ENCODE measurements at regions not wholly inside any gene's neighbourhood (a gene's known extent, or its start where the extent isn't known, plus 50 kb on each side); places are given as distances from the start of the nearest gene placed in this dataset.
"Not testable (repeated sequence)": the region's sequence is repeated elsewhere in the genome, so short reads cannot be mapped to it uniquely, and the experiment has no call there.

GRCh38 chr16:26599785-26600104, 467.0 kb upstream of the C16orf82 start:
- no peaks in the 10 kb centered on the region for H3K4me1 ChIP-seq (ENCODE audit: control insufficient read depth in 3 of 3, insufficient read depth in 2 of 3, low read depth in 1 of 3, low read length in 2 of 3)
- H3K27me3 ChIP-seq (ENCODE audit: control insufficient read depth in 3 of 3, insufficient read depth in 3 of 3, low read length in 3 of 3) = no peaks in the 10 kb centered on the region
- no peak overlapping the region for H3K27ac ChIP-seq (ENCODE audit: low read depth in 1 of 3, low read length in 2 of 3)
- no peak for DNase-seq
- no peaks in the 10 kb centered on the region for H3K36me3 ChIP-seq (ENCODE audit: control insufficient read depth in 3 of 3, insufficient read depth in 2 of 3, low read depth in 1 of 3, low read length in 3 of 3)
- WGBS, 3 donors = 36 to 47% (median 43%) methylated on average over 2 of the region's 2 CpGs
- no peaks in the 10 kb centered on the region for H3K9me3 ChIP-seq (ENCODE audit: control insufficient read depth in 2 of 2, insufficient read depth in 1 of 2, low read depth in 1 of 2, low read length in 1 of 2)
- no peak for FAIRE-seq
- H3K4me3 ChIP-seq (ENCODE audit: low read depth in 1 of 3, low read length in 3 of 3) = no peak overlapping the region

DNA sequence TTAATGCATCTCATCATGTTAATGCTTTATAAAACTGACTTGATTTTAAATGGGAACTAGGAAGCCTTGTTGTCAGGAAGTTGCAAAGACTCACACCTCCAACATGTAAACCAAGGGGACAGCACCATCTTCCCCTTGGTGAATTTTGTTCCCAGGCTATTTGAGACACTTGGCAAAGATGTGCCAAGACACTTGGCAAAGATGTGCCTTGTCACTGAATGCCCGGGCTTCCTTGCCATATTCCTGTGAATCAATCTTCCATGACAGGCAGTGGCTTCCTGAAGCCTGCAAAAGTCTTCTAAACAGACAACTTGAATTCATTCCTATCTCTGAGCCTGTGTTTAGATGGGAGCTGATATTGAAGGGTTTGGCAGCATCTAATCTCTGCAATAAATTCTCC, 465.4 kb upstream of the C16orf82 start:
- Histone ChIP-seq H3K4me3 (ENCODE audit: low read depth in 1 of 3, low read length in 3 of 3) (no peak overlapping the region), H3K9me3 (ENCODE audit: control insufficient read depth in 2 of 2, insufficient read depth in 1 of 2, low read depth in 1 of 2, low read length in 1 of 2) (no peaks in the 10 kb centered on the region), H3K27me3 (ENCODE audit: control insufficient read depth in 3 of 3, insufficient read depth in 3 of 3, low read length in 3 of 3) (no peaks in the 10 kb centered on the region), H3K4me1 (ENCODE audit: control insufficient read depth in 3 of 3, insufficient read depth in 2 of 3, low read depth in 1 of 3, low read length in 2 of 3) (no peaks in the 10 kb centered on the region), H3K36me3 (ENCODE audit: control insufficient read depth in 3 of 3, insufficient read depth in 2 of 3, low read depth in 1 of 3, low read length in 3 of 3) (no peaks in the 10 kb centered on the region), H3K27ac (ENCODE audit: low read depth in 1 of 3, low read length in 2 of 3) (no peak overlapping the region)
- DNase-seq = no peak
- WGBS, 3 donors = 13 to 36% (median 34%) methylated on average over 1 of the region's 1 CpG
- no peak for FAIRE-seq

- DNase-seq (no peak), FAIRE-seq (no peak)
- no peaks in the 10 kb centered on the region for H3K36me3 ChIP-seq (ENCODE audit: control insufficient read depth in 3 of 3, insufficient read depth in 2 of 3, low read depth in 1 of 3, low read length in 3 of 3)
- no peaks in the 10 kb centered on the region for H3K4me1 ChIP-seq (ENCODE audit: control insufficient read depth in 3 of 3, insufficient read depth in 2 of 3, low read depth in 1 of 3, low read length in 2 of 3)
- no peak overlapping the region for H3K4me3 ChIP-seq (ENCODE audit: low read depth in 1 of 3, low read length in 3 of 3)
- no peaks in the 10 kb centered on the region for H3K27me3 ChIP-seq (ENCODE audit: control insufficient read depth in 3 of 3, insufficient read depth in 3 of 3, low read length in 3 of 3)
- 60 to 76% (median 76%) methylated on average over 13 of the region's 13 CpGs for WGBS, 3 donors
- H3K9me3 ChIP-seq (ENCODE audit: control insufficient read depth in 2 of 2, insufficient read depth in 1 of 2, low read depth in 1 of 2, low read length in 1 of 2) = no peaks in the 10 kb centered on the region
- no peak overlapping the region for H3K27ac ChIP-seq (ENCODE audit: low read depth in 1 of 3, low read length in 2 of 3)
Observed at GRCh38 chr16:26605626-26606271, 461.0 kb upstream of the C16orf82 start.

DNA sequence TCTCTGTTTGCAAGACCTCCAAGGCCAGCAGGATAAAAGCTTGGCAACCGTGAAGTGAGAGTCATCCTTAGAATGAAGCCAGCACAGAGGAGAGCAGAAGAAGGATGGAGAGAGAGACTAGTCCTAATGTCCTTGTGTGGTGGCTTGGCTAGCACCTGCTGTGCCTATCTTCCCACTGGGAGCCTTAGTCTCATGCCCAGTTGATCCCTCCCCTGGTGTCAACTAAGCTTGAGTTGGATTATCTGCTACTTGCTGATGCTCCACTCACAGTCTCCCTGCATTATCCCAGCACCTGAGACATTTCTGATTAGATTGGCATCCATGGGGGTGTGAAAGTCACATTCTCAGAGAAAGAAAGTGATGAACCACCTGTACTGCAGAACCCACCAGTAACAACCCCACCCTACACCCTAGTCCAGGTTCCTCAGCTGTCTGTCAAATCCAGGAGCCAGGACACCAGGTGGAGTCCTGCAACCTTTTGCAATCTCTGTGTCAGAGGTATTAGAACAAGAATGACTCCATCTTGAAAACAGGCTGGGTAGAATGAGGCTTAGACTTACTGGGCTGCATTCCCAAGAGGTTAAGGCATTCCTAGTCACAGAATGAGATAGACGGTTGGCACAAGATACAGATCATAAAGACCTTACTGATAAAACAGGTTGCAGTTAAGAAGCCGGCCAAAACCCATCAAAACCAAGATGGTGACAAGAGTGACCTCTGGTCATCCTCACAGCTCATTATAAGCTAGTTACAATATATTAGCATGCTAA, 460.2 kb upstream of the C16orf82 start:
- H3K36me3 ChIP-seq (ENCODE audit: control insufficient read depth in 3 of 3, insufficient read depth in 2 of 3, low read depth in 1 of 3, low read length in 3 of 3) = no peaks in the 10 kb centered on the region
- FAIRE-seq (no peak), DNase-seq (no peak)
- 70 to 83% (median 76%) methylated on average over 3 of the region's 3 CpGs for WGBS, 3 donors
- no peaks in the 10 kb centered on the region for H3K4me1 ChIP-seq (ENCODE audit: control insufficient read depth in 3 of 3, insufficient read depth in 2 of 3, low read depth in 1 of 3, low read length in 2 of 3)
- no peak overlapping the region for H3K4me3 ChIP-seq (ENCODE audit: low read depth in 1 of 3, low read length in 3 of 3)
- H3K27ac ChIP-seq (ENCODE audit: low read depth in 1 of 3, low read length in 2 of 3) = no peak overlapping the region
- no peaks in the 10 kb centered on the region for H3K27me3 ChIP-seq (ENCODE audit: control insufficient read depth in 3 of 3, insufficient read depth in 3 of 3, low read length in 3 of 3)
- H3K9me3 ChIP-seq (ENCODE audit: control insufficient read depth in 2 of 2, insufficient read depth in 1 of 2, low read depth in 1 of 2, low read length in 1 of 2) = no peaks in the 10 kb centered on the region

- H3K27ac ChIP-seq (ENCODE audit: low read depth in 1 of 3, low read length in 2 of 3) = no peak overlapping the region
- no peak overlapping the region for H3K4me3 ChIP-seq (ENCODE audit: low read depth in 1 of 3, low read length in 3 of 3)
- H3K27me3 ChIP-seq (ENCODE audit: control insufficient read depth in 3 of 3, insufficient read depth in 3 of 3, low read length in 3 of 3) = no peaks in the 10 kb centered on the region
- no peak for FAIRE-seq
- no peak for DNase-seq
- no peaks in the 10 kb centered on the region for H3K4me1 ChIP-seq (ENCODE audit: control insufficient read depth in 3 of 3, insufficient read depth in 2 of 3, low read depth in 1 of 3, low read length in 2 of 3)
- 35 to 48% (median 45%) methylated on average over 7 of the region's 7 CpGs for WGBS, 3 donors
- H3K9me3 ChIP-seq (ENCODE audit: control insufficient read depth in 2 of 2, insufficient read depth in 1 of 2, low read depth in 1 of 2, low read length in 1 of 2) = no peaks in the 10 kb centered on the region
- no peaks in the 10 kb centered on the region for H3K36me3 ChIP-seq (ENCODE audit: control insufficient read depth in 3 of 3, insufficient read depth in 2 of 3, low read depth in 1 of 3, low read length in 3 of 3)
Observed at GRCh38 chr16:26614237-26614841, 452.4 kb upstream of the C16orf82 start.

- H3K27me3 ChIP-seq (ENCODE audit: control insufficient read depth in 3 of 3, insufficient read depth in 3 of 3, low read length in 3 of 3) = no peaks in the 10 kb centered on the region
- WGBS, 3 donors = 77 to 78% (median 78%) methylated on average over 2 of the region's 2 CpGs
- H3K4me3 ChIP-seq (ENCODE audit: low read depth in 1 of 3, low read length in 3 of 3) = no peak overlapping the region
- H3K9me3 ChIP-seq (ENCODE audit: control insufficient read depth in 2 of 2, insufficient read depth in 1 of 2, low read depth in 1 of 2, low read length in 1 of 2) = no peaks in the 10 kb centered on the region
- DNase-seq (no peak), FAIRE-seq (no peak)
- no peak overlapping the region for H3K27ac ChIP-seq (ENCODE audit: low read depth in 1 of 3, low read length in 2 of 3)
- no peaks in the 10 kb centered on the region for H3K36me3 ChIP-seq (ENCODE audit: control insufficient read depth in 3 of 3, insufficient read depth in 2 of 3, low read depth in 1 of 3, low read length in 3 of 3)
- no peaks in the 10 kb centered on the region for H3K4me1 ChIP-seq (ENCODE audit: control insufficient read depth in 3 of 3, insufficient read depth in 2 of 3, low read depth in 1 of 3, low read length in 2 of 3)
Observed at GRCh38 chr16:26623442-26623841, 443.3 kb upstream of the C16orf82 start.

GRCh38 chr16:26627958-26628357, 438.8 kb upstream of the C16orf82 start:
- H3K36me3 ChIP-seq (ENCODE audit: control insufficient read depth in 3 of 3, insufficient read depth in 2 of 3, low read depth in 1 of 3, low read length in 3 of 3) = no peaks in the 10 kb centered on the region
- no peaks in the 10 kb centered on the region for H3K27me3 ChIP-seq (ENCODE audit: control insufficient read depth in 3 of 3, insufficient read depth in 3 of 3, low read length in 3 of 3)
- H3K27ac ChIP-seq (ENCODE audit: low read depth in 1 of 3, low read length in 2 of 3) = no peak overlapping the region
- H3K4me3 ChIP-seq (ENCODE audit: low read depth in 1 of 3, low read length in 3 of 3) = no peak overlapping the region
- H3K4me1 ChIP-seq (ENCODE audit: control insufficient read depth in 3 of 3, insufficient read depth in 2 of 3, low read depth in 1 of 3, low read length in 2 of 3) = no peaks in the 10 kb centered on the region
- peaks cover 0 to 4% of the 10 kb centered on the region in 2 donors for H3K9me3 ChIP-seq (ENCODE audit: control insufficient read depth in 2 of 2, insufficient read depth in 1 of 2, low read depth in 1 of 2, low read length in 1 of 2)
- WGBS, 3 donors = 88 to 97% (median 94%) methylated on average over 1 of the region's 1 CpG
- DNase-seq (no peak), FAIRE-seq (no peak)

GRCh38 chr16:26631365-26631764, 435.4 kb upstream of the C16orf82 start:
- not testable (repeated sequence) for H3K4me3 ChIP-seq (ENCODE audit: low read depth in 1 of 3, low read length in 3 of 3); H3K36me3 ChIP-seq (ENCODE audit: control insufficient read depth in 3 of 3, insufficient read depth in 2 of 3, low read depth in 1 of 3, low read length in 3 of 3); H3K27ac ChIP-seq (ENCODE audit: low read depth in 1 of 3, low read length in 2 of 3); FAIRE-seq; H3K9me3 ChIP-seq (ENCODE audit: control insufficient read depth in 2 of 2, insufficient read depth in 1 of 2, low read depth in 1 of 2, low read length in 1 of 2); H3K4me1 ChIP-seq (ENCODE audit: control insufficient read depth in 3 of 3, insufficient read depth in 2 of 3, low read depth in 1 of 3, low read length in 2 of 3); DNase-seq; H3K27me3 ChIP-seq (ENCODE audit: control insufficient read depth in 3 of 3, insufficient read depth in 3 of 3, low read length in 3 of 3)

Data from small intestine (tissue), 7 donors.